NB4 (cell line): ENCODE measurements at regions not wholly inside any gene's neighbourhood (a gene's known extent, or its start where the extent isn't known, plus 50 kb on each side); places are given as distances from the start of the nearest gene placed in this dataset.

Experiments used
- DNase-seq: peaks from one replicate; pipeline ENCODE4 v3.0.0; 2010; ENCODE audit warnings: low read depth
- H3K4me3 ChIP-seq: one replicate; pipeline ENCODE4 v1.5.1; 2011; ENCODE audit warnings: mild to moderate bottlenecking, low read depth, low read length, moderate library complexity
- MAX ChIP-seq: IDR thresholded peaks from 2 replicates; pipeline ENCODE4 v1.6.1; 2011; ENCODE audit warnings: low read depth, low read length
- MYC ChIP-seq: IDR thresholded peaks from 2 replicates; pipeline ENCODE4 v1.6.1; 2011; ENCODE audit warnings: low read depth, low read length
- POLR2A ChIP-seq: IDR thresholded peaks from 2 replicates; pipeline ENCODE4 v1.6.1; 2011; ENCODE audit warnings: mild to moderate bottlenecking; ENCODE audit not compliant: insufficient read length; ENCODE audit errors: extremely low read depth
- TF ChIP-seq, protein P1 (sequence below): IDR thresholded peaks from one replicate; pipeline ENCODE4 v1.5.1; 2012; ENCODE audit warnings: low read depth, low read length

DNA sequence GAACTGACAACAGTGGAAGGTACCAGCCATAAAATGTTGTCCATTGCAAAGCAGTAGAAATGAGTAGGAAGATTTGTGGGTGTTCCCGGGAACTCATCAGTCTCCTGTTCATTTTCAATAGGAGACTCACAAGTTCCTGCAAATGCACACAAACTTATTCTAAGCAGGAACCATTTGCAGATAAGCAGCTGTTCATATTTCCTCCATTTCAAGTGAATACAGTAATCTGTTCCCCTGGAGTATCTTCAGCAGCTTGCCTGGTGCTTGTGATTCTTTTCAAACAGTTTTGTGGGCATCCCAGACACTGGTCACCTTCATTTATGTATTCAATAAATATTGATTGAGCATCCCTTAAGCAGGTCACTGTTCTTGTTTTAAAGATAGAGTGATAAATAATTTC lies 1315.5 kb upstream of the C9orf72 start:
- DNase-seq, result no peak
- TF ChIP-seq, protein P1, sequence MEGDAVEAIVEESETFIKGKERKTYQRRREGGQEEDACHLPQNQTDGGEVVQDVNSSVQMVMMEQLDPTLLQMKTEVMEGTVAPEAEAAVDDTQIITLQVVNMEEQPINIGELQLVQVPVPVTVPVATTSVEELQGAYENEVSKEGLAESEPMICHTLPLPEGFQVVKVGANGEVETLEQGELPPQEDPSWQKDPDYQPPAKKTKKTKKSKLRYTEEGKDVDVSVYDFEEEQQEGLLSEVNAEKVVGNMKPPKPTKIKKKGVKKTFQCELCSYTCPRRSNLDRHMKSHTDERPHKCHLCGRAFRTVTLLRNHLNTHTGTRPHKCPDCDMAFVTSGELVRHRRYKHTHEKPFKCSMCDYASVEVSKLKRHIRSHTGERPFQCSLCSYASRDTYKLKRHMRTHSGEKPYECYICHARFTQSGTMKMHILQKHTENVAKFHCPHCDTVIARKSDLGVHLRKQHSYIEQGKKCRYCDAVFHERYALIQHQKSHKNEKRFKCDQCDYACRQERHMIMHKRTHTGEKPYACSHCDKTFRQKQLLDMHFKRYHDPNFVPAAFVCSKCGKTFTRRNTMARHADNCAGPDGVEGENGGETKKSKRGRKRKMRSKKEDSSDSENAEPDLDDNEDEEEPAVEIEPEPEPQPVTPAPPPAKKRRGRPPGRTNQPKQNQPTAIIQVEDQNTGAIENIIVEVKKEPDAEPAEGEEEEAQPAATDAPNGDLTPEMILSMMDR, result no peak
- no peak for TF ChIP-seq POLR2A
- no peak for TF ChIP-seq MYC
- no peak for TF ChIP-seq MAX

GRCh38 chr9:28892538-28892937 lies 1319.3 kb upstream of the C9orf72 start:
- DNase-seq, result no peak
- no peak overlapping the region for H3K4me3 ChIP-seq
- TF ChIP-seq POLR2A (no peak), MAX (no peak), MYC (no peak)
- TF ChIP-seq, protein P1, result no peak

More for the DNA sequence above, 1315.5 kb upstream of the C9orf72 start:
- no peak overlapping the region for H3K4me3 ChIP-seq

DNA sequence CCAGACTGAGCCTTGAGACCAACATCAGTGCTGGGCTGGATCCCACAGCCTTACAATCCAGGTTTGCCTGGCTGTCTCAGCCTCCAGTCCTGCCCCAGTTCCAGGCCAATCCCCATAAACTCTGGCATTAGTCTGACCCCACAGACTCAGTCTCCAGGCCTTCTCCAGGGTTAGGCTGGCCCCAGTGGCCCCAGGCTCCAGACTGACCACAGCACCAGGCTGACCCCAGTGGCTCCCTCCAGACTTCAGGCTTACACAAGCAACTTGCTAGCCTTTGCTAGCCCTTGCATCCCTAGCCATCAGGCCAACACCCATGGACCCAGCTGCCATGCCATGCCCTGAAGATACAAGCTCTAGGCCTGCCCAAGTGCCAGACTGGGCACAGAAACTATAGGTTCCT lies 1326.0 kb upstream of the C9orf72 start:
- TF ChIP-seq, protein P1, result no peak
- TF ChIP-seq MYC (no peak), MAX (no peak), POLR2A (no peak)
- H3K4me3 ChIP-seq, result no peak overlapping the region
- DNase-seq, result no peak

GRCh38 chr9:28899926-28900325 lies 1326.6 kb upstream of the C9orf72 start:
- TF ChIP-seq, protein P1, result no peak
- TF ChIP-seq MYC (no peak), POLR2A (no peak), MAX (no peak)
- DNase-seq, result no peak
- H3K4me3 ChIP-seq, result no peak overlapping the region

DNA sequence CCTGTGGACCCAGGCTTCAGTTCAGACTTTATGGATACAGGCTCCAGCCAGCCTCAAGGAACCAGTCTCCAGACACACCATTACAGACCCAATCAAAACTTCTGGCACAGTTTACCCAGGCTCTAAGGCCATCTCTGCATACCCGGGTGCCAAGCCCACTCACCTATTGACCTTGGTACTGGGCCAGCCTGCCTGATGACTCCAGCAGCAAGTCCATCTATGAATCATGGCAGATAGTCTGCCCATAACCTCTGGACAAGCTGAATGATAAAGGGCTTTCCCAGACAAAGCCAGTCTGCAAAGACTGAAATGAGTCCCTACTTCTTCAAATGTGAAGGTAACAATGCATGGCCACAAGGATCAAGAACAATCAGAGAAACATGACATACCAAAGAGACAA lies 1327.1 kb upstream of the C9orf72 start:
- H3K4me3 ChIP-seq, result no peak overlapping the region
- DNase-seq, result no peak
- no peak for TF ChIP-seq MAX
- TF ChIP-seq, protein P1, result no peak
- no peak for TF ChIP-seq MYC
- no peak for TF ChIP-seq POLR2A

DNA sequence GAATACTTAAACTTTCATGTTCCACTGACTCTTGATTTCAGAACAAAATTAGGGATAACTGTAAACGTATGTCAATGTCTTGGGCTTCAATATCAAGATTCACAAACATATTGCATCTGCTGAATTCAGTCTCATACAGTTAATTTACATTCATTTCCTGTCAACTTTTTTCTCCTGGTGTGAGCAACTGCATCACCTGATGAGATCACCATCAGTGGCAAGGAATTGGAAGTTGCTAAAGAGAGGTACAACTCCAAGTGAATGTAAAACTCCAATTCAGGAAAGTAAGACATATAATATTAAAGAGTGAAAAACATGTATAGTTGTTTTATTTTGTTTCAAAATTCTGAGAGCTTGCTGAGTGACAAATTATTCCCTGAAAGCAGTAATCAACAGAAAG lies 1336.2 kb upstream of the C9orf72 start:
- TF ChIP-seq MAX, result no peak
- no peak for TF ChIP-seq MYC
- no peak for TF ChIP-seq POLR2A
- TF ChIP-seq, protein P1, result no peak
- DNase-seq, result no peak
- H3K4me3 ChIP-seq, result no peak overlapping the region
